Stomach (tissue), 4 donors: ENCODE measurements at regions not wholly inside any gene's neighbourhood (a gene's known extent, or its start where the extent isn't known, plus 50 kb on each side); places are given as distances from the start of the nearest gene placed in this dataset.
"Not testable (repeated sequence)": the region's sequence is repeated elsewhere in the genome, so short reads cannot be mapped to it uniquely, and the experiment has no call there.

Experiments used
- CTCF ChIP-seq, 7 experiments: fragments of 450-650 bp in 4 of 7; fragments of 200-600 bp in 3 of 7; sonication (generic) in 3 of 7; IDR thresholded peaks; one replicate each; pipeline ENCODE4 v1.5.1; 2016 to 2019; ENCODE audit warnings: antibody characterized with exemption in 7 of 7, control low read depth in 2 of 7, mild to moderate bottlenecking in 1 of 7
- EP300 ChIP-seq: sonication (generic); formaldehyde crosslinking; IDR thresholded peaks from one replicate; pipeline ENCODE4 v1.6.1; 2017; ENCODE audit warnings: antibody characterized with exemption
- POLR2A ChIP-seq, 4 donors: fragments of 450-650 bp; IDR thresholded peaks; one replicate each; pipeline ENCODE4 v1.6.1; 2016; ENCODE audit warnings: antibody characterized with exemption in 4 of 4, control low read depth in 2 of 4, mild to moderate bottlenecking in 1 of 4, moderate library complexity in 1 of 4

GRCh38 chr2:131663501-131663900, 135.8 kb downstream of the CCDC74A start:
- TF ChIP-seq CTCF (IDR thresholded peaks at IDR 0.05); EP300; POLR2A (IDR thresholded peaks at IDR 0.05): not testable (repeated sequence)
